ENCODE measurements at regions not wholly inside any gene's neighbourhood (a gene's known extent, or its start where the extent isn't known, plus 50 kb on each side); places are given as distances from the start of the nearest gene placed in this dataset.

GRCh38 chr3:23113455-23114171 lies 89.5 kb upstream of the UBE2E2 start (continued):
- TF ChIP-seq, protein P1, sequence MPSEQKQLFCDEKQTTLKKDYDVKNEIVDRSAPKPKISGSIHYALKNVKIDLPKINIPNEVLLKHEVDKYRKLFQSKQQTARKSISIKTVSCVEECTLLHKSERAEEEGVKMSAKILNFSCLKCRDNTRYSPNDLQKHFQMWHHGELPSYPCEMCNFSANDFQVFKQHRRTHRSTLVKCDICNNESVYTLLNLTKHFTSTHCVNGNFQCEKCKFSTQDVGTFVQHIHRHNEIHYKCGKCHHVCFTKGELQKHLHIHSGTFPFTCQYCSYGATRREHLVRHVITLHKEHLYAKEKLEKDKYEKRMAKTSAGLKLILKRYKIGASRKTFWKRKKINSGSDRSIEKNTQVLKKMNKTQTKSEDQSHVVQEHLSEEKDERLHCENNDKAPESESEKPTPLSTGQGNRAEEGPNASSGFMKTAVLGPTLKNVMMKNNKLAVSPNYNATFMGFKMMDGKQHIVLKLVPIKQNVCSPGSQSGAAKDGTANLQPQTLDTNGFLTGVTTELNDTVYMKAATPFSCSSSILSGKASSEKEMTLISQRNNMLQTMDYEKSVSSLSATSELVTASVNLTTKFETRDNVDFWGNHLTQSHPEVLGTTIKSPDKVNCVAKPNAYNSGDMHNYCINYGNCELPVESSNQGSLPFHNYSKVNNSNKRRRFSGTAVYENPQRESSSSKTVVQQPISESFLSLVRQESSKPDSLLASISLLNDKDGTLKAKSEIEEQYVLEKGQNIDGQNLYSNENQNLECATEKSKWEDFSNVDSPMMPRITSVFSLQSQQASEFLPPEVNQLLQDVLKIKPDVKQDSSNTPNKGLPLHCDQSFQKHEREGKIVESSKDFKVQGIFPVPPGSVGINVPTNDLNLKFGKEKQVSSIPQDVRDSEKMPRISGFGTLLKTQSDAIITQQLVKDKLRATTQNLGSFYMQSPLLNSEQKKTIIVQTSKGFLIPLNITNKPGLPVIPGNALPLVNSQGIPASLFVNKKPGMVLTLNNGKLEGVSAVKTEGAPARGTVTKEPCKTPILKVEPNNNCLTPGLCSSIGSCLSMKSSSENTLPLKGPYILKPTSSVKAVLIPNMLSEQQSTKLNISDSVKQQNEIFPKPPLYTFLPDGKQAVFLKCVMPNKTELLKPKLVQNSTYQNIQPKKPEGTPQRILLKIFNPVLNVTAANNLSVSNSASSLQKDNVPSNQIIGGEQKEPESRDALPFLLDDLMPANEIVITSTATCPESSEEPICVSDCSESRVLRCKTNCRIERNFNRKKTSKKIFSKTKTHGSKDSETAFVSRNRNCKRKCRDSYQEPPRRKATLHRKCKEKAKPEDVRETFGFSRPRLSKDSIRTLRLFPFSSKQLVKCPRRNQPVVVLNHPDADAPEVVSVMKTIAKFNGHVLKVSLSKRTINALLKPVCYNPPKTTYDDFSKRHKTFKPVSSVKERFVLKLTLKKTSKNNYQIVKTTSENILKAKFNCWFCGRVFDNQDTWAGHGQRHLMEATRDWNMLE (tag by site-specific recombination; conservative IDR thresholded peaks at IDR 0.05; ENCODE audit: low read depth): no peak; the same call in 1 of the 2 replicates
- TF ChIP-seq ZNF416 (tag by site-specific recombination; IDR thresholded peaks at IDR 0.05) (no peak), ZNF274 (IDR thresholded peaks at IDR 0.05; ENCODE audit: low read length) (no peak), ZNF274 (tag by site-specific recombination; IDR thresholded peaks at IDR 0.05; ENCODE audit: borderline replicate concordance) (no peak), ZNF214 (tag by site-specific recombination; IDR thresholded peaks at IDR 0.05; ENCODE audit: borderline replicate concordance) (no peak), ZFP41 (tag by site-specific recombination; IDR thresholded peaks at IDR 0.05; ENCODE audit: borderline replicate concordance) (no peak), ZNF175 (tag by site-specific recombination; IDR thresholded peaks at IDR 0.05) (no peak), ZNF311 (tag by site-specific recombination; IDR thresholded peaks at IDR 0.05; ENCODE audit: borderline replicate concordance) (no peak), ZNF664 (tag by site-specific recombination; IDR thresholded peaks at IDR 0.05) (no peak), HOXD13 (CRISPR knock-in tag; IDR thresholded peaks at IDR 0.05; ENCODE audit: borderline replicate concordance) (no peak), MEIS1 (CRISPR knock-in tag; IDR thresholded peaks at IDR 0.05; ENCODE audit: borderline replicate concordance) (no peak), ZNF629 (tag by site-specific recombination; IDR thresholded peaks at IDR 0.05) (peak; percentile 81)
- TF ChIP-seq, protein P2, sequence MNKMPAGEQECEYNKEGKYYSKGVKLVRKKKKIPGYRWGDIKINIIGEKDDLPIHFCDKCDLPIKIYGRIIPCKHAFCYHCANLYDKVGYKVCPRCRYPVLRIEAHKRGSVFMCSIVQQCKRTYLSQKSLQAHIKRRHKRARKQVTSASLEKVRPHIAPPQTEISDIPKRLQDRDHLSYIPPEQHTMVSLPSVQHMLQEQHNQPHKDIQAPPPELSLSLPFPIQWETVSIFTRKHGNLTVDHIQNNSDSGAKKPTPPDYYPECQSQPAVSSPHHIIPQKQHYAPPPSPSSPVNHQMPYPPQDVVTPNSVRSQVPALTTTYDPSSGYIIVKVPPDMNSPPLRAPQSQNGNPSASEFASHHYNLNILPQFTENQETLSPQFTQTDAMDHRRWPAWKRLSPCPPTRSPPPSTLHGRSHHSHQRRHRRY (tag by site-specific recombination; IDR thresholded peaks at IDR 0.05): no peak

DNA sequence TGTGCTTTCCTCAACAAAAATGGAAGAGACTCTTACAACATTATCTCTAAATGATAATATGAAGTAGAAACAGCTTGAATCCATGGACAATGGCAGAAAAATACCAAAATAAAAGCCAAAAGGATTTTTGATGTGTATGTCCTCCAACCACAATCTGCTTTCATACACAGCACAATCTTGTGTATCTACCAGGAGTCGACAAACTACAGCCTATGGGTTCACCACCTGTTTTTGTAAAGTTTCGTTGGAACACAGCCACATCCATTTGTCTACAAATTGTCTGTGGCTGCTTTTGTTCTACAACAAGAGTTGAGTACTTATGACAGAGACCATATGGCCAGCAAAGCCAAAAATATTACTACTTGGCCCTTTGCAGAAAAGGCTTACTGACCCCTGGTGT lies 88.7 kb upstream of the UBE2E2 start:
- H3K4me1 ChIP-seq (ENCODE audit: control insufficient read depth, insufficient read depth, low read length): peaks cover 16% of the 10 kb centered on the region
- no peak overlapping the region; the same call in 1 of the 2 replicates for H3K27ac ChIP-seq (ENCODE audit: extremely low read depth, low read depth, low read length)
- no peaks in the 10 kb centered on the region for H3K36me3 ChIP-seq (ENCODE audit: control insufficient read depth in 2 of 2, insufficient read depth in 1 of 2, low read length in 2 of 2)
- ChIA-PET CTCF (no interaction called here), POLR2A (no interaction called here)
- no peak overlapping the region for H3K4me3 ChIP-seq (ENCODE audit: low read depth, low read length)
- H3K9me3 ChIP-seq (ENCODE audit: control insufficient read depth, insufficient read depth, low read depth, low read length): no peaks in the 10 kb centered on the region
- TF ChIP-seq MEIS1 (CRISPR knock-in tag; IDR thresholded peaks at IDR 0.05; ENCODE audit: borderline replicate concordance): no peak
- TF ChIP-seq ZNF623 (tag by site-specific recombination; IDR thresholded peaks at IDR 0.05): no peak
- no peak for TF ChIP-seq ZNF239 (tag by site-specific recombination; IDR thresholded peaks at IDR 0.05)
- TF ChIP-seq MYNN (tag by site-specific recombination; IDR thresholded peaks at IDR 0.05; ENCODE audit: borderline replicate concordance): peak; percentile 59; the same call in 1 of the 2 replicates
- TF ChIP-seq, protein P3, sequence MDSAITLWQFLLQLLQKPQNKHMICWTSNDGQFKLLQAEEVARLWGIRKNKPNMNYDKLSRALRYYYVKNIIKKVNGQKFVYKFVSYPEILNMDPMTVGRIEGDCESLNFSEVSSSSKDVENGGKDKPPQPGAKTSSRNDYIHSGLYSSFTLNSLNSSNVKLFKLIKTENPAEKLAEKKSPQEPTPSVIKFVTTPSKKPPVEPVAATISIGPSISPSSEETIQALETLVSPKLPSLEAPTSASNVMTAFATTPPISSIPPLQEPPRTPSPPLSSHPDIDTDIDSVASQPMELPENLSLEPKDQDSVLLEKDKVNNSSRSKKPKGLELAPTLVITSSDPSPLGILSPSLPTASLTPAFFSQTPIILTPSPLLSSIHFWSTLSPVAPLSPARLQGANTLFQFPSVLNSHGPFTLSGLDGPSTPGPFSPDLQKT (IDR thresholded peaks at IDR 0.05; ENCODE audit: borderline replicate concordance, low read depth, low read length): no peak
- TF ChIP-seq, protein P4, sequence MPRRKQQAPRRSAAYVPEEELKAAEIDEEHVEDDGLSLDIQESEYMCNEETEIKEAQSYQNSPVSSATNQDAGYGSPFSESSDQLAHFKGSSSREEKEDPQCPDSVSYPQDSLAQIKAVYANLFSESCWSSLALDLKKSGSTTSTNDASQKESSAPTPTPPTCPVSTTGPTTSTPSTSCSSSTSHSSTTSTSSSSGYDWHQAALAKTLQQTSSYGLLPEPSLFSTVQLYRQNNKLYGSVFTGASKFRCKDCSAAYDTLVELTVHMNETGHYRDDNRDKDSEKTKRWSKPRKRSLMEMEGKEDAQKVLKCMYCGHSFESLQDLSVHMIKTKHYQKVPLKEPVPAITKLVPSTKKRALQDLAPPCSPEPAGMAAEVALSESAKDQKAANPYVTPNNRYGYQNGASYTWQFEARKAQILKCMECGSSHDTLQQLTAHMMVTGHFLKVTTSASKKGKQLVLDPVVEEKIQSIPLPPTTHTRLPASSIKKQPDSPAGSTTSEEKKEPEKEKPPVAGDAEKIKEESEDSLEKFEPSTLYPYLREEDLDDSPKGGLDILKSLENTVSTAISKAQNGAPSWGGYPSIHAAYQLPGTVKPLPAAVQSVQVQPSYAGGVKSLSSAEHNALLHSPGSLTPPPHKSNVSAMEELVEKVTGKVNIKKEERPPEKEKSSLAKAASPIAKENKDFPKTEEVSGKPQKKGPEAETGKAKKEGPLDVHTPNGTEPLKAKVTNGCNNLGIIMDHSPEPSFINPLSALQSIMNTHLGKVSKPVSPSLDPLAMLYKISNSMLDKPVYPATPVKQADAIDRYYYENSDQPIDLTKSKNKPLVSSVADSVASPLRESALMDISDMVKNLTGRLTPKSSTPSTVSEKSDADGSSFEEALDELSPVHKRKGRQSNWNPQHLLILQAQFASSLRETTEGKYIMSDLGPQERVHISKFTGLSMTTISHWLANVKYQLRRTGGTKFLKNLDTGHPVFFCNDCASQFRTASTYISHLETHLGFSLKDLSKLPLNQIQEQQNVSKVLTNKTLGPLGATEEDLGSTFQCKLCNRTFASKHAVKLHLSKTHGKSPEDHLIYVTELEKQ (tag by site-specific recombination; IDR thresholded peaks at IDR 0.05; ENCODE audit: borderline replicate concordance): no peak
- TF ChIP-seq BCL11A (tag by site-specific recombination; IDR thresholded peaks at IDR 0.05; ENCODE audit: low read depth): no peak

All from HEK293 (cell line).